ENCODE measurements at regions not wholly inside any gene's neighbourhood (a gene's known extent, or its start where the extent isn't known, plus 50 kb on each side); places are given as distances from the start of the nearest gene placed in this dataset.
"Not testable (repeated sequence)": the region's sequence is repeated elsewhere in the genome, so short reads cannot be mapped to it uniquely, and the experiment has no call there.

GRCh38 chr9:38244971-38245370 lies 147.5 kb upstream of the ALDH1B1 start:
- no peaks in the 10 kb centered on the region for H3K9me3 ChIP-seq (ENCODE audit: control insufficient read depth in 1 of 2, insufficient read depth in 1 of 2, low read length in 2 of 2)
- H3K27me3 Mint-ChIP-seq: no peaks in the 10 kb centered on the region
- no peaks in the 10 kb centered on the region for H3K4me1 ChIP-seq (ENCODE audit: insufficient read depth, low read length)
- H3K27ac ChIP-seq (ENCODE audit: low read depth in 1 of 2, low read length in 2 of 2): no peak overlapping the region
- TF ChIP-seq CTCF (IDR thresholded peaks at IDR 0.05): no peak
- no peak for DNase-seq
- H3K4me3 ChIP-seq (ENCODE audit: low read length): no peak overlapping the region
- H3K36me3 Mint-ChIP-seq (ENCODE audit: low read depth): no peaks in the 10 kb centered on the region
- ATAC-seq (ENCODE audit: poor library complexity): no peak
- H3K27me3 ChIP-seq (ENCODE audit: control insufficient read depth in 1 of 2, insufficient read depth in 2 of 2, low read length in 2 of 2): no peaks in the 10 kb centered on the region
- CTCF ChIA-PET: no interaction called here
- no peak overlapping the region for H3K4me3 Mint-ChIP-seq
- H3K9me3 Mint-ChIP-seq: no peaks in the 10 kb centered on the region
- no peaks in the 10 kb centered on the region for H3K36me3 ChIP-seq (ENCODE audit: insufficient read depth, low read length)
- POLR2A ChIA-PET: no interaction called here
- intact Hi-C loops (cut with DNase I, micrococcal nuclease): no loop called here
- H3K27ac Mint-ChIP-seq: no peak overlapping the region
- no peaks in the 10 kb centered on the region for H3K4me1 Mint-ChIP-seq (ENCODE audit: low read depth)

- TF ChIP-seq CTCF (IDR thresholded peaks at IDR 0.05): no peak
- CTCF ChIA-PET: no interaction called here
- no peaks in the 10 kb centered on the region for H3K9me3 ChIP-seq (ENCODE audit: control insufficient read depth in 1 of 2, insufficient read depth in 1 of 2, low read length in 2 of 2)
- intact Hi-C loops (cut with DNase I, micrococcal nuclease): no loop called here
- no peaks in the 10 kb centered on the region for H3K36me3 ChIP-seq (ENCODE audit: insufficient read depth, low read length)
- H3K36me3 Mint-ChIP-seq (ENCODE audit: low read depth): no peaks in the 10 kb centered on the region
- no peak overlapping the region for H3K27ac ChIP-seq (ENCODE audit: low read depth in 1 of 2, low read length in 2 of 2)
- H3K9me3 Mint-ChIP-seq: no peaks in the 10 kb centered on the region
- no peak for ATAC-seq (ENCODE audit: poor library complexity)
- H3K4me3 Mint-ChIP-seq: no peak overlapping the region
- no peak overlapping the region for H3K27ac Mint-ChIP-seq
- H3K4me1 ChIP-seq (ENCODE audit: insufficient read depth, low read length): no peaks in the 10 kb centered on the region
- POLR2A ChIA-PET: no interaction called here
- H3K4me3 ChIP-seq (ENCODE audit: low read length): no peak overlapping the region
- no peak for DNase-seq
- no peaks in the 10 kb centered on the region for H3K27me3 Mint-ChIP-seq
- no peaks in the 10 kb centered on the region for H3K4me1 Mint-ChIP-seq (ENCODE audit: low read depth)
- no peaks in the 10 kb centered on the region for H3K27me3 ChIP-seq (ENCODE audit: control insufficient read depth in 1 of 2, insufficient read depth in 2 of 2, low read length in 2 of 2)
These were observed 148.5 kb upstream of the ALDH1B1 start for GRCh38 chr9:38243993-38244392.

GRCh38 chr9:38242151-38242550 lies 150.4 kb upstream of the ALDH1B1 start:
- H3K9me3 Mint-ChIP-seq; ATAC-seq (ENCODE audit: poor library complexity); H3K36me3 ChIP-seq (ENCODE audit: insufficient read depth, low read length); H3K4me1 Mint-ChIP-seq (ENCODE audit: low read depth); H3K4me3 ChIP-seq (ENCODE audit: low read length); H3K36me3 Mint-ChIP-seq (ENCODE audit: low read depth); CTCF ChIA-PET; H3K27me3 Mint-ChIP-seq; H3K4me1 ChIP-seq (ENCODE audit: insufficient read depth, low read length); H3K27me3 ChIP-seq (ENCODE audit: control insufficient read depth in 1 of 2, insufficient read depth in 2 of 2, low read length in 2 of 2); POLR2A ChIA-PET; H3K9me3 ChIP-seq (ENCODE audit: control insufficient read depth in 1 of 2, insufficient read depth in 1 of 2, low read length in 2 of 2); H3K27ac ChIP-seq (ENCODE audit: low read depth in 1 of 2, low read length in 2 of 2); H3K27ac Mint-ChIP-seq; H3K4me3 Mint-ChIP-seq; intact Hi-C loops (cut with DNase I, micrococcal nuclease); DNase-seq: not testable (repeated sequence)

- Mint-ChIP-seq H3K4me3 (no peak overlapping the region), H3K27me3 (no peaks in the 10 kb centered on the region), H3K9me3 (no peaks in the 10 kb centered on the region), H3K36me3 (ENCODE audit: low read depth) (no peaks in the 10 kb centered on the region), H3K27ac (no peak overlapping the region), H3K4me1 (ENCODE audit: low read depth) (no peaks in the 10 kb centered on the region)
- H3K4me1 ChIP-seq (ENCODE audit: insufficient read depth, low read length): no peaks in the 10 kb centered on the region
- no peaks in the 10 kb centered on the region for H3K27me3 ChIP-seq (ENCODE audit: control insufficient read depth in 1 of 2, insufficient read depth in 2 of 2, low read length in 2 of 2)
- no peaks in the 10 kb centered on the region for H3K9me3 ChIP-seq (ENCODE audit: control insufficient read depth in 1 of 2, insufficient read depth in 1 of 2, low read length in 2 of 2)
- CTCF ChIA-PET: no interaction called here
- POLR2A ChIA-PET: no interaction called here
- DNase-seq (no peak), ATAC-seq (ENCODE audit: poor library complexity) (no peak)
- H3K4me3 ChIP-seq (ENCODE audit: low read length): no peak overlapping the region
- no peak for TF ChIP-seq CTCF (IDR thresholded peaks at IDR 0.05)
- no peaks in the 10 kb centered on the region for H3K36me3 ChIP-seq (ENCODE audit: insufficient read depth, low read length)
- H3K27ac ChIP-seq (ENCODE audit: low read depth in 1 of 2, low read length in 2 of 2): no peak overlapping the region
- intact Hi-C loops (cut with DNase I, micrococcal nuclease): no loop called here
These were observed 152.5 kb upstream of the ALDH1B1 start for GRCh38 chr9:38240051-38240450.
